H9 (cell line): ENCODE measurements at regions not wholly inside any gene's neighbourhood (a gene's known extent, or its start where the extent isn't known, plus 50 kb on each side); places are given as distances from the start of the nearest gene placed in this dataset.

Experiments
- DNase-seq: peaks from one replicate; pipeline ENCODE4 v3.0.0-alpha.2; 2017
- H2AFZ ChIP-seq: one replicate; pipeline ENCODE4 v1.6.1; 2013; ENCODE audit warnings: mild to moderate bottlenecking, low read length, control low read depth, moderate library complexity
- H2AK5ac ChIP-seq: 2 replicates; pipeline ENCODE4 v1.6.1; 2013; ENCODE audit warnings: low read length, control low read depth, mixed read lengths; ENCODE audit not compliant: insufficient read length
- H2BK120ac ChIP-seq: one replicate; pipeline ENCODE4 v1.6.1; 2013; ENCODE audit warnings: low read depth, mild to moderate bottlenecking, low read length, control low read depth, inconsistent platforms; ENCODE audit not compliant: poor library complexity, severe bottlenecking
- H2BK12ac ChIP-seq: 2 replicates; pipeline ENCODE4 v1.6.1; 2013; ENCODE audit warnings: low read length, control low read depth, mixed read lengths, low read depth; ENCODE audit not compliant: insufficient read length
- H2BK15ac ChIP-seq: 2 replicates; pipeline ENCODE4 v1.6.1; 2013; ENCODE audit warnings: low read depth, low read length, control low read depth
- H2BK20ac ChIP-seq: one replicate; pipeline ENCODE4 v1.6.1; 2013; ENCODE audit warnings: low read depth, mild to moderate bottlenecking, low read length, control low read depth, inconsistent platforms; ENCODE audit not compliant: poor library complexity, severe bottlenecking
- H2BK5ac ChIP-seq: 2 replicates; pipeline ENCODE4 v1.6.1; 2013; ENCODE audit warnings: low read length, control low read depth, mixed read lengths; ENCODE audit not compliant: insufficient read length
- H3K14ac ChIP-seq: 2 replicates; pipeline ENCODE4 v1.6.1; 2013; ENCODE audit warnings: low read length, control low read depth; ENCODE audit not compliant: insufficient read depth
- H3K18ac ChIP-seq: 2 replicates; pipeline ENCODE4 v1.6.1; 2013; ENCODE audit warnings: low read depth, mild to moderate bottlenecking, mixed read lengths, low read length, control low read depth; ENCODE audit not compliant: insufficient read length
- H3K23ac ChIP-seq: 2 replicates; pipeline ENCODE4 v1.6.1; 2013; ENCODE audit warnings: low read length, control low read depth, mixed read lengths, low read depth; ENCODE audit not compliant: insufficient read length
- H3K23me2 ChIP-seq: 2 replicates; pipeline ENCODE4 v1.6.1; 2013; ENCODE audit warnings: low read depth, mild to moderate bottlenecking, mixed read lengths, low read length, control low read depth; ENCODE audit not compliant: insufficient read length, poor library complexity, severe bottlenecking
- H3K27ac ChIP-seq: 2 replicates; pipeline ENCODE4 v1.5.1; 2013; ENCODE audit warnings: low read length, control low read depth, mixed read lengths, low read depth; ENCODE audit not compliant: insufficient read length
- H3K27me3 ChIP-seq: 2 replicates; pipeline ENCODE4 v1.6.1; 2013; ENCODE audit warnings: low read length, control low read depth, inconsistent platforms; ENCODE audit not compliant: insufficient read depth
- H3K4ac ChIP-seq: 2 replicates; pipeline ENCODE4 v1.6.1; 2013; ENCODE audit warnings: low read depth, mild to moderate bottlenecking, control low read depth, inconsistent platforms, low read length, moderate library complexity
- H3K4me1 ChIP-seq: 2 replicates; pipeline ENCODE4 v1.6.1; 2013; ENCODE audit warnings: low read length, control low read depth, inconsistent platforms; ENCODE audit not compliant: insufficient read depth
- H3K4me2 ChIP-seq: 2 replicates; pipeline ENCODE4 v1.6.1; 2013; ENCODE audit warnings: low read length, control low read depth, mixed read lengths; ENCODE audit not compliant: insufficient read length, insufficient read depth
- H3K56ac ChIP-seq: 2 replicates; pipeline ENCODE4 v1.6.1; 2013; ENCODE audit warnings: low read depth, mild to moderate bottlenecking, mixed read lengths, low read length, control low read depth; ENCODE audit not compliant: insufficient read length
- H3K79me1 ChIP-seq: 2 replicates; pipeline ENCODE4 v1.6.1; 2013; ENCODE audit warnings: low read depth, mild to moderate bottlenecking, moderate library complexity, low read length, control low read depth, inconsistent platforms; ENCODE audit not compliant: insufficient read depth, poor library complexity, severe bottlenecking
- H3K79me2 ChIP-seq: 2 replicates; pipeline ENCODE4 v1.6.1; 2013; ENCODE audit warnings: low read length, control low read depth, inconsistent platforms; ENCODE audit not compliant: insufficient read depth
- H3K9ac ChIP-seq: 2 replicates; pipeline ENCODE4 v1.6.1; 2013; ENCODE audit warnings: low read length, control low read depth, mixed read lengths; ENCODE audit not compliant: insufficient read length; ENCODE audit errors: extremely low read depth
- H3K9me3 ChIP-seq: one replicate; pipeline ENCODE4 v1.6.1; 2013; ENCODE audit warnings: low read depth, low read length, inconsistent platforms; ENCODE audit not compliant: control insufficient read depth
- H3T11ph ChIP-seq: one replicate; pipeline ENCODE4 v1.6.1; 2013; ENCODE audit warnings: mild to moderate bottlenecking, low read length, control low read depth, inconsistent platforms
- H4K20me1 ChIP-seq: one replicate; pipeline ENCODE4 v1.6.1; 2013; ENCODE audit not compliant: control insufficient read depth, insufficient read length, insufficient read depth
- H4K5ac ChIP-seq: 2 replicates; pipeline ENCODE4 v1.6.1; 2013; ENCODE audit warnings: low read depth, mild to moderate bottlenecking, mixed read lengths, low read length, control low read depth; ENCODE audit not compliant: insufficient read length
- H4K8ac ChIP-seq: replicated peaks from 2 replicates; pipeline ENCODE4 v1.6.1; 2013; ENCODE audit warnings: low read length, control low read depth, mixed read lengths, low read depth; ENCODE audit not compliant: insufficient read length
- H4K91ac ChIP-seq: 2 replicates; pipeline ENCODE4 v1.6.1; 2013; ENCODE audit warnings: low read depth, mild to moderate bottlenecking, moderate library complexity, mixed read lengths, low read length, control low read depth; ENCODE audit not compliant: insufficient read length
- H3K27ac Mint-ChIP-seq, 3 experiments: 2 replicates in 2 of 3; 3 replicates in 1 of 3; pipeline ENCODE4 v1.8.0; 2020 to 2021; ENCODE audit warnings: mixed read lengths in 3 of 3, mild to moderate bottlenecking in 1 of 3, moderate library complexity in 1 of 3
- H3K27me3 Mint-ChIP-seq: 2 replicates; pipeline ENCODE4 v1.8.0; 2021; ENCODE audit warnings: low read depth, mild to moderate bottlenecking, moderate library complexity, mixed read lengths
- H3K36me3 Mint-ChIP-seq, 3 experiments: 2 replicates in 2 of 3; 3 replicates in 1 of 3; pipeline ENCODE4 v1.8.0; 2020 to 2021; ENCODE audit warnings: low read depth in 3 of 3, mixed read lengths in 3 of 3; ENCODE audit not compliant: insufficient read depth in 1 of 3
- H3K4me1 Mint-ChIP-seq, 2 experiments: 2 replicates each; pipeline ENCODE4 v1.8.0; 2020; ENCODE audit warnings: mixed read lengths in 2 of 2
- H3K4me3 Mint-ChIP-seq, 2 experiments: 2 replicates in 1 of 2; 3 replicates in 1 of 2; pipeline ENCODE4 v1.8.0; 2020 to 2021; ENCODE audit warnings: mild to moderate bottlenecking in 2 of 2, mixed read lengths in 2 of 2, moderate library complexity in 1 of 2
- H3K9me3 Mint-ChIP-seq, 2 experiments: 2 replicates in 1 of 2; 3 replicates in 1 of 2; pipeline ENCODE4 v1.8.0; 2020; ENCODE audit warnings: mild to moderate bottlenecking in 2 of 2, mixed read lengths in 2 of 2, moderate library complexity in 1 of 2
- CTCF ChIP-seq: fragments of 200-600 bp; sonication (generic); conservative IDR thresholded peaks from 3 replicates; pipeline ENCODE4 v1.8.0; 2021; ENCODE audit warnings: antibody characterized with exemption, mild to moderate bottlenecking
- WGBS: extraction: QIAGEN DNeasy Blood & Tissue Kit; methylation state at CpG from one replicate; pipeline ENCODE4 v1.1.7; 2013; ENCODE audit warnings: missing lambda C conversion rate, low lambda C conversion rate, mixed read lengths; ENCODE audit not compliant: insufficient read length; ENCODE audit errors: extremely low coverage; 5-methylcytosine and 5-hydroxymethylcytosine counted together

DNA sequence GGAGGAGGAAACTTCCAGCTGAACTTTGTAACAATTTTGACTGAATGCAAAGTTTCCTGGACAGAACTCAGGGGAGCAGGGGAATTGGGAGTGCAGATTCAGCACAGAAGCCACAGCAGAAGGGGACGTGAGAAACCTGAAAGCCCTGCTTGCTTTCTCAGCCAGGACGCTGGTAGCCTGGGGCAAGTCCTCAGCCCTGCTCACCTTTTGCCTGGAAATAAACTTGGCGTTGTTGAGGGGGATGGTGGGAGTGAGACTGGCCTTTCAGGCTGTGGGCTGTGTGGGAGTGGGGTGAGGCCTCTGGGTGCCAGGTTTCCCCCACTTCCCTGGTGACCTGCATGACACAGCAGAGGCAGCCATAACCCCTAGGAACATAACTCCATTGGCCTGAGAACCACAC, 238.1 kb upstream of the HS3ST5 start:
- no peaks in the 10 kb centered on the region for H3K4me1 ChIP-seq
- H3K18ac ChIP-seq = no peak overlapping the region
- peaks cover 29 to 32% of the 10 kb centered on the region in 2 experiments for H3K9me3 Mint-ChIP-seq
- no peak overlapping the region for H3K4me3 Mint-ChIP-seq
- no peak for TF ChIP-seq CTCF
- H3K27ac Mint-ChIP-seq = peak overlapping the region in 2 of 3 experiments; percentile 62 to 76; a peak in 1 of 7 replicates
- H3K27me3 ChIP-seq = no peaks in the 10 kb centered on the region; the same call in 1 of the 2 replicates
- no peaks in the 10 kb centered on the region for H3K9me3 ChIP-seq
- no peaks in the 10 kb centered on the region for H4K20me1 ChIP-seq
- no peak overlapping the region for H2BK20ac ChIP-seq
- H3K4ac ChIP-seq = no peak overlapping the region
- peaks cover 16 to 21% of the 10 kb centered on the region in 2 experiments for H3K4me1 Mint-ChIP-seq
- H3K9ac ChIP-seq = no peak overlapping the region
- no peak overlapping the region for H3K56ac ChIP-seq
- no peak for DNase-seq
- H3K27me3 Mint-ChIP-seq = no peaks in the 10 kb centered on the region; the same call in none of the 2 replicates
- H4K91ac ChIP-seq = no peak overlapping the region
- H2AFZ ChIP-seq = no peak overlapping the region
- H3K4me2 ChIP-seq = no peak overlapping the region
- peaks cover 6 to 35% (median 7%) of the 10 kb centered on the region in 3 experiments; a peak in 5 of 7 replicates for H3K36me3 Mint-ChIP-seq
- no peaks in the 10 kb centered on the region for H3K79me2 ChIP-seq
- no peak overlapping the region; the same call in 1 of the 2 replicates for H3K14ac ChIP-seq
- H3K27ac ChIP-seq = no peak overlapping the region
- H2BK5ac ChIP-seq = no peak overlapping the region
- WGBS = no CpG with 5 or more reads among the region's 3 CpGs
- no peak overlapping the region for H2BK15ac ChIP-seq
- no peak overlapping the region for H2BK120ac ChIP-seq
- H3T11ph ChIP-seq = no peak overlapping the region
- no peak overlapping the region for H4K8ac ChIP-seq
- no peaks in the 10 kb centered on the region for H3K23me2 ChIP-seq
- H2AK5ac ChIP-seq = no peak overlapping the region
- no peak overlapping the region for H2BK12ac ChIP-seq
- H3K79me1 ChIP-seq = no peaks in the 10 kb centered on the region
- no peak overlapping the region for H4K5ac ChIP-seq
- H3K23ac ChIP-seq = no peak overlapping the region
